GM12875 (cell line): ENCODE measurements at regions not wholly inside any gene's neighbourhood (a gene's known extent, or its start where the extent isn't known, plus 50 kb on each side); places are given as distances from the start of the nearest gene placed in this dataset.

Source experiments
- H3K4me3 ChIP-seq: one replicate; pipeline ENCODE4 v1.5.1; 2011; ENCODE audit warnings: low read depth, low read length, control low read depth
- CTCF ChIP-seq: IDR thresholded peaks from 2 replicates; pipeline ENCODE4 v1.5.1; 2011; ENCODE audit warnings: low read depth, mild to moderate bottlenecking, control low read depth, inconsistent platforms, low read length, moderate library complexity, borderline replicate concordance; ENCODE audit not compliant: insufficient read depth

GRCh38 chr17:33858682-33859081 lies 396.4 kb upstream of the CCL2 start:
- no peak for TF ChIP-seq CTCF

GRCh38 chr17:33862772-33863602 lies 392.1 kb upstream of the CCL2 start:
- TF ChIP-seq CTCF, result no peak

More at GRCh38 chr17:33858682-33859081, 396.4 kb upstream of the CCL2 start:
- H3K4me3 ChIP-seq, result no peak overlapping the region

GRCh38 chr17:33864758-33865229 lies 390.3 kb upstream of the CCL2 start:
- no peak overlapping the region for H3K4me3 ChIP-seq
- TF ChIP-seq CTCF, result no peak

More at GRCh38 chr17:33862772-33863602, 392.1 kb upstream of the CCL2 start:
- H3K4me3 ChIP-seq, result no peak overlapping the region

GRCh38 chr17:33868899-33869298 lies 386.2 kb upstream of the CCL2 start:
- no peak for TF ChIP-seq CTCF
- H3K4me3 ChIP-seq, result no peak overlapping the region

GRCh38 chr17:33870936-33871335 lies 384.1 kb upstream of the CCL2 start:
- H3K4me3 ChIP-seq, result no peak overlapping the region
- TF ChIP-seq CTCF, result no peak

GRCh38 chr17:33871720-33872540 lies 383.2 kb upstream of the CCL2 start:
- no peak for TF ChIP-seq CTCF
- H3K4me3 ChIP-seq, result no peak overlapping the region
